ENCODE measurements at regions not wholly inside any gene's neighbourhood (a gene's known extent, or its start where the extent isn't known, plus 50 kb on each side); places are given as distances from the start of the nearest gene placed in this dataset.

DNA sequence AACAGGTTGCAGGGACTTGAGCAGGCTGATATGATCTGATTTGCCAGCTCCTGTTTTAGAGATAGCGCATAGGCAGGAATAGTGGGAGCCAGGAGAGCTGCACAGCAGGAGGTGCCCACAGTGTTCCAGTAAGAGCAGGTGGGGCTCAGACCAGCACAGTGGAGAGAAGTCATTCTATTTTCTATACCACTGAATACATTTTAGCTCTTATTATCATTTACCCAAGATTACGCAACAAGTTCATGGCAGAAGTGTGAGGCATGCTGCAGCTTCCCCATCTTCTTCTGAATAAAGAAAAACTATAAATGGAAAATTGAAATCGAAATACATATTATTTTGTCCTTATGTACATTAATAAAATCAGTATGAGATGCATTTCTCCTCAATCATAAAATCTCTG, 114.7 kb upstream of the EDNRA start:
- Histone ChIP-seq H4K8ac (ENCODE audit: low read depth, low read length) (no peak overlapping the region), H3K4ac (ENCODE audit: low read depth, low read length) (no peak overlapping the region), H3K79me2 (ENCODE audit: control insufficient read depth, insufficient read depth, low read length, poor library complexity) (peaks cover 1% of the 10 kb centered on the region), H2AFZ (ENCODE audit: insufficient read depth, low read length, poor library complexity) (peak overlapping the region; percentile 45), H3K4me3 (ENCODE audit: low read depth, low read length) (no peak overlapping the region), H2BK12ac (ENCODE audit: low read length) (peak overlapping the region; percentile 30), H3K4me2 (ENCODE audit: low read length) (no peak overlapping the region), H2BK120ac (ENCODE audit: insufficient read depth, low read length, poor library complexity) (peak overlapping the region; percentile 69), H3K79me1 (ENCODE audit: low read length) (peaks cover 10% of the 10 kb centered on the region), H2AK5ac (ENCODE audit: low read length) (no peak overlapping the region), H2BK5ac (ENCODE audit: low read depth, low read length, poor library complexity) (no peak overlapping the region), H4K91ac (ENCODE audit: low read depth, low read length) (peak overlapping the region; percentile 32), H4K12ac (ENCODE audit: low read depth, low read length) (no peak overlapping the region), H3K36me3 (ENCODE audit: control insufficient read depth in 1 of 2, insufficient read depth in 2 of 2, low read length in 2 of 2) (no peaks in the 10 kb centered on the region), H3K14ac (ENCODE audit: low read length) (no peak overlapping the region), H3K27me3 (ENCODE audit: insufficient read depth, low read length) (no peaks in the 10 kb centered on the region), H3K23ac (ENCODE audit: low read length) (no peak overlapping the region), H3K27ac (ENCODE audit: low read depth, low read length) (no peak overlapping the region), H3K9ac (ENCODE audit: low read length) (no peak overlapping the region), H3K18ac (ENCODE audit: low read length) (no peak overlapping the region), H3K4me1 (ENCODE audit: control insufficient read depth in 1 of 2, insufficient read depth in 2 of 2, low read length in 2 of 2) (peaks cover 4 to 5% of the 10 kb centered on the region in 2 experiments), H3K9me3 (ENCODE audit: insufficient read depth, low read depth, low read length) (no peaks in the 10 kb centered on the region)
- no CpG with 5 or more reads among the region's 3 CpGs for WGBS (ENCODE audit: extremely low coverage, insufficient coverage, insufficient read length)
- DNase-seq = no peak

DNA sequence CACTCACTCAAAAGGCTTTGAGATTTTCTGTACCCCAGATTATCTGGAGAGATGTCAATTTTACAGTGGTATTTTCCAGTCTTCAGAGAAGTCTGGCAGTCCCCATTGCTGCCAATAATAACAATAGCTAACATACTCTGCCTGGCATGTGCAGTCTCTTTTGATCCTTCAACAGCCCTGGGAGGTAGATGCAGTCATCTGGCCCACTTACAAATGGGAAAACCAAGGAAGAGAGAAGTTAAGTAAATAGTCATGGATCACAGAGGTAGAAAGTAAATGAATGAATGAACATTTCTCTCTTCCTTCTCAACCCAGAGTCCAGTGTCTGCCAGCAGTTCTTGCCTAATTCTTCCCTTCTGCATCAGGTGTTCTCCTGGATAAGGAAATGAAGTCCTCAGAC, 113.0 kb upstream of the EDNRA start:
- H3K18ac ChIP-seq (ENCODE audit: low read length) = no peak overlapping the region

DNA sequence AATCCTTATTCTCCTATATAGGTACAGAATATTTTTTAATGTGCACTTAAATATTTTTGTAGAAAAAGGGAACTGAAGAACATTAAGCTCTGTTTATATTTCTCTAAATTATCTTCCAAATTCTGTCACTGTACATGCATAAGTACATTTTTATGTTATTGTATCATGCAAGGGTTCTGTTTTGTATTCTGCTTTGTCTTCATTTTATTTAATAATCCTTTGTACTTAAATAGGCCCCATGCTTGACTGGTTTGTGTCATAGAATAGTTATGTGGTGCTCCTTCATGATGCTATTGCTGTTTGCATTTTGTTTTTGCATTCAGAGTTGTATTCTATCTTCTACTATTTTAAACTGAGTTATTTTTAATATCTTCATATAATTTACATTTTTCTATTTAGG, 111.9 kb upstream of the EDNRA start:
- no peak overlapping the region for H3K27ac ChIP-seq (ENCODE audit: low read depth, low read length)
- no peak overlapping the region for H3K18ac ChIP-seq (ENCODE audit: low read length)
- no peak overlapping the region for H3K9ac ChIP-seq (ENCODE audit: low read length)
- H3K36me3 ChIP-seq (ENCODE audit: control insufficient read depth in 1 of 2, insufficient read depth in 2 of 2, low read length in 2 of 2) = no peaks in the 10 kb centered on the region
- H3K23ac ChIP-seq (ENCODE audit: low read length) = no peak overlapping the region
- no peak overlapping the region for H2BK12ac ChIP-seq (ENCODE audit: low read length)
- H2AFZ ChIP-seq (ENCODE audit: insufficient read depth, low read length, poor library complexity) = no peak overlapping the region
- peaks cover 3% of the 10 kb centered on the region for H3K79me1 ChIP-seq (ENCODE audit: low read length)
- no peak overlapping the region for H2BK5ac ChIP-seq (ENCODE audit: low read depth, low read length, poor library complexity)
- no peak overlapping the region for H3K4me2 ChIP-seq (ENCODE audit: low read length)
- H3K4me3 ChIP-seq (ENCODE audit: low read depth, low read length) = no peak overlapping the region
- no peak overlapping the region for H3K14ac ChIP-seq (ENCODE audit: low read length)
- H3K79me2 ChIP-seq (ENCODE audit: control insufficient read depth, insufficient read depth, low read length, poor library complexity) = no peaks in the 10 kb centered on the region
- no peak overlapping the region for H4K8ac ChIP-seq (ENCODE audit: low read depth, low read length)
- H2AK5ac ChIP-seq (ENCODE audit: low read length) = no peak overlapping the region
- no peak overlapping the region for H3K4ac ChIP-seq (ENCODE audit: low read depth, low read length)
- no peak overlapping the region for H2BK120ac ChIP-seq (ENCODE audit: insufficient read depth, low read length, poor library complexity)
- no peak for DNase-seq
- H3K9me3 ChIP-seq (ENCODE audit: insufficient read depth, low read depth, low read length) = no peaks in the 10 kb centered on the region
- no peak overlapping the region for H4K12ac ChIP-seq (ENCODE audit: low read depth, low read length)
- no peaks in the 10 kb centered on the region for H3K4me1 ChIP-seq (ENCODE audit: control insufficient read depth in 1 of 2, insufficient read depth in 2 of 2, low read length in 2 of 2)
- no peaks in the 10 kb centered on the region for H3K27me3 ChIP-seq (ENCODE audit: insufficient read depth, low read length)
- no peak overlapping the region for H4K91ac ChIP-seq (ENCODE audit: low read depth, low read length)

More for the DNA sequence above, 113.0 kb upstream of the EDNRA start:
- Histone ChIP-seq H3K27ac (ENCODE audit: low read depth, low read length) (no peak overlapping the region), H3K4me3 (ENCODE audit: low read depth, low read length) (no peak overlapping the region), H3K14ac (ENCODE audit: low read length) (no peak overlapping the region), H2AFZ (ENCODE audit: insufficient read depth, low read length, poor library complexity) (no peak overlapping the region), H3K79me2 (ENCODE audit: control insufficient read depth, insufficient read depth, low read length, poor library complexity) (no peaks in the 10 kb centered on the region), H2BK120ac (ENCODE audit: insufficient read depth, low read length, poor library complexity) (no peak overlapping the region), H3K4ac (ENCODE audit: low read depth, low read length) (no peak overlapping the region), H3K23ac (ENCODE audit: low read length) (no peak overlapping the region), H4K8ac (ENCODE audit: low read depth, low read length) (no peak overlapping the region), H2BK5ac (ENCODE audit: low read depth, low read length, poor library complexity) (no peak overlapping the region), H4K12ac (ENCODE audit: low read depth, low read length) (no peak overlapping the region), H2BK12ac (ENCODE audit: low read length) (no peak overlapping the region), H3K4me1 (ENCODE audit: control insufficient read depth in 1 of 2, insufficient read depth in 2 of 2, low read length in 2 of 2) (no peaks in the 10 kb centered on the region), H3K9ac (ENCODE audit: low read length) (no peak overlapping the region), H2AK5ac (ENCODE audit: low read length) (no peak overlapping the region), H3K4me2 (ENCODE audit: low read length) (no peak overlapping the region), H4K91ac (ENCODE audit: low read depth, low read length) (no peak overlapping the region), H3K9me3 (ENCODE audit: insufficient read depth, low read depth, low read length) (no peaks in the 10 kb centered on the region), H3K27me3 (ENCODE audit: insufficient read depth, low read length) (no peaks in the 10 kb centered on the region), H3K36me3 (ENCODE audit: control insufficient read depth in 1 of 2, insufficient read depth in 2 of 2, low read length in 2 of 2) (no peaks in the 10 kb centered on the region), H3K79me1 (ENCODE audit: low read length) (peaks cover 5% of the 10 kb centered on the region)
- no peak for DNase-seq

DNA sequence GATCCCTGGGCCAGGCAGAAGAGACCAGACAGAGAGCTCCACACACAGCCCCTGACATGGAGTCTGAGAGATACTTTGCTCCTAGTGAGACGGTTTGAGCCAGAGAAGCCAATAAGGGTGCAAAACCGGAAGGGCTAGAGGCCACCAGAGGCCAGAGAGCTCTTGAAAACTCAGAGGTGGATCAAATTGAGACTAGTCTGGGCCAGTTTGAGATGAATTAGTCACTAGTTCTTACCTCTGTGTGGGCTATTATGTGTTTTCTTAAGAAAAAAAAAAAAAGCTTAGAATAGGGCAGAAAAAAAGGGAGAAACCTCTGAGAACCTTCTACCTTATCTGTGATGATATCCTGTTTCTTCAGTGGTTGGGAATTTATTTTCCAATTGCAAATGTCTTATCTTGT, 110.4 kb upstream of the EDNRA start:
- H2BK120ac ChIP-seq (ENCODE audit: insufficient read depth, low read length, poor library complexity) = peak overlapping the region; percentile 55
- H4K8ac ChIP-seq (ENCODE audit: low read depth, low read length) = no peak overlapping the region
- H3K27ac ChIP-seq (ENCODE audit: low read depth, low read length) = no peak overlapping the region
- no peak overlapping the region for H3K4me2 ChIP-seq (ENCODE audit: low read length)
- no peak overlapping the region for H3K23ac ChIP-seq (ENCODE audit: low read length)
- no peak overlapping the region for H3K14ac ChIP-seq (ENCODE audit: low read length)
- H3K27me3 ChIP-seq (ENCODE audit: insufficient read depth, low read length) = no peaks in the 10 kb centered on the region
- no peak overlapping the region for H3K9ac ChIP-seq (ENCODE audit: low read length)
- H2AK5ac ChIP-seq (ENCODE audit: low read length) = no peak overlapping the region
- H3K9me3 ChIP-seq (ENCODE audit: insufficient read depth, low read depth, low read length) = no peaks in the 10 kb centered on the region
- H3K18ac ChIP-seq (ENCODE audit: low read length) = no peak overlapping the region
- DNase-seq = no peak
- no peaks in the 10 kb centered on the region for H3K36me3 ChIP-seq (ENCODE audit: control insufficient read depth in 1 of 2, insufficient read depth in 2 of 2, low read length in 2 of 2)
- no peak overlapping the region for H4K12ac ChIP-seq (ENCODE audit: low read depth, low read length)
- H2AFZ ChIP-seq (ENCODE audit: insufficient read depth, low read length, poor library complexity) = peak overlapping the region; percentile 68
- no peak overlapping the region for H3K4ac ChIP-seq (ENCODE audit: low read depth, low read length)
- no peaks in the 10 kb centered on the region for H3K4me1 ChIP-seq (ENCODE audit: control insufficient read depth in 1 of 2, insufficient read depth in 2 of 2, low read length in 2 of 2)
- H2BK5ac ChIP-seq (ENCODE audit: low read depth, low read length, poor library complexity) = no peak overlapping the region
- H3K79me1 ChIP-seq (ENCODE audit: low read length) = peaks cover 3% of the 10 kb centered on the region
- H3K79me2 ChIP-seq (ENCODE audit: control insufficient read depth, insufficient read depth, low read length, poor library complexity) = no peaks in the 10 kb centered on the region
- no peak overlapping the region for H3K4me3 ChIP-seq (ENCODE audit: low read depth, low read length)
- H4K91ac ChIP-seq (ENCODE audit: low read depth, low read length) = no peak overlapping the region
- H2BK12ac ChIP-seq (ENCODE audit: low read length) = no peak overlapping the region
- WGBS (ENCODE audit: extremely low coverage, insufficient coverage, insufficient read length) = no CpG with 5 or more reads among the region's 2 CpGs

DNA sequence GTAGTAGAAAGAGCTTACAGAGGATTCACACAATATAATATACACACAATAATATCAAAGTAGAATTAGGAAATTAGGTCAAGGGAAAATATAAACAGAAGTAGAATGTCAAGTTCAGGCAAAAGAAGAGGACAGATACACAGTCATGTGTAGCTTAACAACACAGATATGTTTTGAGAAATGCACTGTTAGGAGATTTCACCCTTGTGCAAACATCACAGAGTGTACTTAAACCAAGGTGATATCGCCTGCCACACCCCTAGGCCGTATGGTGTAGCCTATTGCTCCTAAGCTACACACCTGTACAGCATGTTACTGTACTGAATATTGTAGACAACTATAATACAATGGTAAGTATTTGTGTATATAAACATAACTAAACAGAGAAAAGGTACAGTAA, 110.0 kb upstream of the EDNRA start:
- Histone ChIP-seq H4K12ac (ENCODE audit: low read depth, low read length) (no peak overlapping the region), H3K23ac (ENCODE audit: low read length) (no peak overlapping the region), H3K36me3 (ENCODE audit: control insufficient read depth in 1 of 2, insufficient read depth in 2 of 2, low read length in 2 of 2) (no peaks in the 10 kb centered on the region), H2BK120ac (ENCODE audit: insufficient read depth, low read length, poor library complexity) (no peak overlapping the region), H2AK5ac (ENCODE audit: low read length) (no peak overlapping the region), H2BK5ac (ENCODE audit: low read depth, low read length, poor library complexity) (no peak overlapping the region), H3K4me2 (ENCODE audit: low read length) (no peak overlapping the region), H3K9ac (ENCODE audit: low read length) (no peak overlapping the region), H4K8ac (ENCODE audit: low read depth, low read length) (no peak overlapping the region), H3K14ac (ENCODE audit: low read length) (no peak overlapping the region), H2BK12ac (ENCODE audit: low read length) (peak overlapping the region; percentile 8), H3K4me1 (ENCODE audit: control insufficient read depth in 1 of 2, insufficient read depth in 2 of 2, low read length in 2 of 2) (no peaks in the 10 kb centered on the region), H2AFZ (ENCODE audit: insufficient read depth, low read length, poor library complexity) (no peak overlapping the region), H3K27ac (ENCODE audit: low read depth, low read length) (no peak overlapping the region), H3K79me1 (ENCODE audit: low read length) (peaks cover 2% of the 10 kb centered on the region), H3K18ac (ENCODE audit: low read length) (no peak overlapping the region), H3K4me3 (ENCODE audit: low read depth, low read length) (no peak overlapping the region), H3K79me2 (ENCODE audit: control insufficient read depth, insufficient read depth, low read length, poor library complexity) (no peaks in the 10 kb centered on the region), H3K4ac (ENCODE audit: low read depth, low read length) (no peak overlapping the region), H4K91ac (ENCODE audit: low read depth, low read length) (no peak overlapping the region), H3K9me3 (ENCODE audit: insufficient read depth, low read depth, low read length) (no peaks in the 10 kb centered on the region), H3K27me3 (ENCODE audit: insufficient read depth, low read length) (no peaks in the 10 kb centered on the region)
- no peak for DNase-seq
- WGBS (ENCODE audit: extremely low coverage, insufficient coverage, insufficient read length) = no CpG with 5 or more reads among the region's 2 CpGs
